HG03521 (cell line): ENCODE measurements at regions not wholly inside any gene's neighbourhood (a gene's known extent, or its start where the extent isn't known, plus 50 kb on each side); places are given as distances from the start of the nearest gene placed in this dataset.
"Not testable (repeated sequence)": the region's sequence is repeated elsewhere in the genome, so short reads cannot be mapped to it uniquely, and the experiment has no call there.

Source experiments
- ATAC-seq: cut with Tn5 transposase; IDR thresholded peaks from one replicate; pipeline ENCODE4 v1.9.1; 2021; ENCODE audit warnings: mild to moderate bottlenecking, moderate library complexity; ENCODE audit not compliant: unreplicated experiment

DNA sequence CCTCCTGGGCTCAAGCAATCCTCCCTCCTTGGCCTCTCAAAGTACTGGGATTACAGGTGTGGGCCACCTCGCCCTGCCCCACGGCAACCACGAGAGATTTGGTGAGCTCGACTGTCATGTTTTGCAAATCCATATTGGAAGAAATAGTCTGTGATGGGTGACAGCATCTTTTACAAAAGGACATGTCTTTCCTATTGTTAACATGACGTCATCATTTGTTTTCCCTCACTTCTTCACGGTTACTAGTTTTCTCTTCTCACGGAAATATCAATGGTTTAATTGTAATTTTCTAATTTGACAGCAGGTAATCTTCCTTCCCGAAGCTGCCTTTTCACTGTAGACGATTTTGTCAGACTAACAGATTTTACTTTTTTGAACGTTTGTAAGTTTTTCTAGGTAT is 110.8 kb upstream of the GREM2 start:
- ATAC-seq = no peak

GRCh38 chr1:240720976-240721375 is 109.0 kb upstream of the GREM2 start:
- no peak for ATAC-seq

DNA sequence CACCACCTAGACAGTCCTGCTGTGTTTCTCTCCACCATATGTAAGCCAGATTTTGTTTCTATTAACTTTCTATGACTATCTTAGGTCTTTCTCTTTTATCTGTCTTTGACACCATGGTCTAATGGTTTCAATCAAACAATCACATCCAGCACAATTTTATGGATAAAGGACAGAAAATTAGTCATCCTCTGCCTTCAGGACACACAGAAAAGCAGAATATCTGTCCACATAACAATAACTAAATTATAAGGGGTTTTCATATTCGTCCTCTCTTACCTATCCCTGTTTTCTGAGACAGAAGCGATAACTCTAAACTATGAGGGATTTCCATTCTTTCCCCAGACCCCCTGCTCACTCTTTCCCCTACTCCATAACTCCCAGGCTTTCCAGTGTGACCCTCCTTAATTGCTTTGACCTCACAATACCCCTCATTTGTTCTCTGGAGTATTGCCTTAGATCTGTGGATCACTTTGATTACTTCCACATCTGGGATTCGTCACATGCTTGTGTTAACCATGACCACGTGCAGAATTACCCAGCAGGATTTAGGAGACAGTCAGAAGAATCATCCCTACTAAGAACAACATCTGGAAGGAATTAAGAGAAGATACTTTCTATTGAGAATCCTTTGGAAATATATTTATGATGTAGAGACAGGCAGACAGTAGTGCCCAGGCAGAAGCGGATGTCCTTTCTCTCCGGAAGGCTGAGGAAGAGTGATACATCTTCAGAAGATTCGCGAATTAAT is 108.2 kb upstream of the GREM2 start:
- no peak for ATAC-seq

- ATAC-seq = not testable (repeated sequence)
These were observed 104.6 kb upstream of the GREM2 start for GRCh38 chr1:240716538-240716937.

DNA sequence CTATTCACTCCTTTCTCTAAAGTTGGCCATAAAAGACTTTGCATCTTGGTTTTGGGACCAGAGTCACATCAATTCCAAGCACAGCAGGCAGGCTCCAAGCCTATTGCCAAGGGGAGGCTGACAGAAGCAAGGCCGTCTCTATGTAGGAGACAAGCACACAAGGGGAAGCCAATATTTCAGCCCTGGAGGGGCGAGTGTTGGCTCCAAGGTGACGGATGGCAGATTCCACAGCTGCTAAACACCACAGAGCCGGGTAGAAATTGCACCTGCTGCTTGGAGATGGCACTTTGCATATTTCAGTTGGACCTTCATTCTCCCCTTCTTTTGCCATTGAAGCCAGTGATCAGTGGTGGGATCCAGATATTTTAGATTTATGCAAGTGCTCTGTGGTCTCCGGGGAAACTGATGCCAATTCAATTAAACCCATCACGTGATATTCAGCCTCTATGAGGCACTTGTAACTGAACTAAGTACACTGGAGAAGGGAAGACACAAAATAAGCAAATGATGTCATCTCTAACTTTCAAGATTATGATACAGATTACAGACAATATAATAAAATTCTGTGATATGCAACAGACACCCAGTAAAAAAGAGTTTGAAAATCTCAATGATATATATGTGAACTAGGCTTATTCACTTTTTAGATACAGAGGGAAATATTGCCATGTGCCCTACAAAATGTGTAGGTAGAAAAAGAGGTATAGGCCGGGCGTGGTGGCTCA is 102.8 kb upstream of the GREM2 start:
- ATAC-seq = no peak

GRCh38 chr1:240712014-240712731 is 100.2 kb upstream of the GREM2 start:
- no peak for ATAC-seq

DNA sequence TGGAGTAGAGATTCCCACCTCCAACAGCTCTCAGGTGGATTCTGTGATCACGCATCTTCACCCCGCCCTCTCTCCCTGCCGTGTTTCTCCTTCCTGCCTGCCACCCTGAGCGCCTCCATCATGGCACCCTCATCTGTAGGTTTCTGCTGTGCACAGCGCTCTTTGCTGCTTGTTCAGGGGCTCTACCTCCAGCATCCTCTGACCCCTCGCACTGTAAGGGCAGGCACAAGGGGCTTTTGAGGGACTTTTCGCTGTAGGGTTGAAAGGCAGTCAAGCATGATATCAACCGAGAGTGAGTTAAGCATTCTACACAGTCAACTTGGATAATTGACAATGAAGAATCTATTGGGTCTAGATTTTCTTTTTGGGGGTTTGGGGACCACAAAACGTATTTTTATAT is 99.1 kb upstream of the GREM2 start:
- ATAC-seq = no peak

GRCh38 chr1:240709676-240710075 is 97.7 kb upstream of the GREM2 start:
- ATAC-seq = no peak

DNA sequence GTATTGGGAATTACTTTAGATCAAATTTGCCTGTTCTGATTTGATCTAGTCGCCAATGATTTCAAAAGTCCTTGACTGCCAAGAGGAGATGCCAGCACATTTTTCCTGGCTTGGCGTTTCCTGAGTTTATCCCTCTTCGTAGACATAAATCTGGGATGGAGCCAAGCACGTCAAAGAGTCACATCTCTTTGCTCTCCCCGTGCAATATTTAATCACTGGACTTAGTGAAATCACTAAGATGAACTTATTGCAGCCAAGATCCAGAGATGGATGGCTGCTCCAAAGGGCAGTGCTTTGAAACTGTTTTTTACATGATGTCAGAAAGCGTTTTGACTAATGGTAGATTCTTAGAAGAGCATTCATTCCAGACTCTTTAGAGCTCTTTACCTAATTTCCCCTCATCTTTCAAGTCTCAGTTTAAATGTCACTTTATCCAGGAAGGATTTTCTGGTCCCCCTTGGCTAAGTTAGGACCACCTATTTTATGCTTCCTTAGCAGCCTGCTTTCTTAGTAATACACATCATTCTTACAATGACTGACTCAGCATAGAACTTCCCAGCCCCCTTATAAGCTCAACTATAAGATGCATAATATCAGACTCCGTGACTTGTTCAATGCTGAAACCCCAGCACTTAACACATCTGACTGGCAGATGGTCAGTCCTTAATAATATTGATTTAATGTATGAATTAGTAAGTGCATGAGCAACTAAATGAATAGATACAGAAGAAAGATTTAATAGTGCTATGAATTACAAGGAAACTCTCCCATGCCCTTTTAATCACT is 94.4 kb upstream of the GREM2 start:
- ATAC-seq = no peak

- ATAC-seq = no peak
These were observed 93.6 kb upstream of the GREM2 start for GRCh38 chr1:240705579-240705978.

- no peak for ATAC-seq
These were observed 89.5 kb upstream of the GREM2 start for GRCh38 chr1:240701412-240701811.

GRCh38 chr1:240695416-240695815 is 83.5 kb upstream of the GREM2 start:
- no peak for ATAC-seq

DNA sequence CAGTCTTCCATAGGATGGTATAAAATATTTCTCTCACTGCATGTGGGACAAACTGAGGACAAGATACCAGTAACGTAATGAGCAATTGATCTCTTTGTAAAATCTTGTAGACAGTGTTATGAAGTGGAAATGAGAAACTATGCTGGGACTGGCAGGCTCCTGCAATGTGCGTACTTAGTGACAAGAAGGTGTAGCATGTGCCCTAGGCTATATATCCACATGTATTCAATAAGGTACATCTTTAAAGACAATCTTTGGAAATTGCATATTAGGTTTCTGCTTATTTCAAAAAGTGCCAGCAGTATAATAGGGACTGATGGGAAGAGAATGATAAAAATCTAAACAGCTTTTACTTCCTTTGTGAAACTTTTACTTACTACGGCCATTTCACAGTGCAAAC is 81.9 kb upstream of the GREM2 start:
- no peak for ATAC-seq

- no peak for ATAC-seq
These were observed 81.1 kb upstream of the GREM2 start for GRCh38 chr1:240693036-240693435.

DNA sequence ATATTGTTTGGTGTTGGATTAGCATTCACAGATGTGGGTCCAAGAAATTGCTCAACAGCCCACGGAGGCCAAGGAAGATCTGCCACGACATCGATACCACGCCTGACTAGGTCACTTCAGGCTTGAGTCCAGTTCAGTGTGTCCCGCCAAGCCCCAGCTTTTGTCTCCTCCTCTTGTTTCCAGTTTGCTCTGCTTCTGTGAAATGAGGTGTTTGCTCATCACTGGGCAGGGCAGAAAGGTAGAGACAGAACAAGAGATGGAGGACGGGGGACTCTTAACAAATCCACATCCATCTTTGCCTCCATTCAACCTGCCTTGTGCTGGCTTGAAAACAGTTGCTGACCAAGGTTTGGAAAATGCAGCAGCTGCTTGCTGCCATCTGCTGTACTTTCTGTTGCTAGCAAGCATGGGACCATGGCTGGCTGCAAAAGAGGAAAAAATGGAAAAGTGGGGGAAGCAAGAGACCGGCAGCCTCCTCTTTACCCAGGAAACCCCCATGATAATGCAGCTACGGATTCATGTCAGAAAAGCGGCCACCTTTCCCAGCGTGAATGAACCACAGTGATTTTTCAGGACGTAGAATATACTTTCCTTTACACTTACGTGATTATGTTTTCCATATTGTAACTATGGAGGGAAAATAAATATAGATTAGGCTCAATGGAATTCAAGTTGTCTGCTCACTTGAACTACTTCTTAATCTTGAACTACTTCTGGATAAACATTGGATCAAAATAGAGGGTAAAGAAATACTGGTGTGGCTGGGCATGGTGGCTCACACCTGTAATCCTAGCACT is 80.2 kb upstream of the GREM2 start:
- ATAC-seq = no peak

DNA sequence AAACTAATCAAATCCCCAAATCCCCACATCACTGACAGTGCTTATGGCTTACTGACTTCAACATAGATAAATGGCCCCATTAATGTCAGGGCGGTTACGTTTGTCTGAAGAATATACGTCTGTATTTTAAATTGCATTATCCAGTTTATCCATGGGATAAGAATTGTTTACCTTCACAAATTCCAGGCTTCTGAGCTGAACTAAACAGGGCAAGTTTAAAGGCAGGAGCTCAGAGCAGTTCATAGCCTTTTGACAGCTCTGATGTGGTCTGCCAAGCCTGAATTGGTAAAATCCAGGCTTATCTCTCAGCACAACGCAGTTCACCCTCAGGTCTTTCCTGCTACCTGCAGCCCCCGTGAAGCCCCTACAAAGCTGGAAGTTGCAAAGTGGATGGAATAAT is 79.5 kb upstream of the GREM2 start:
- no peak for ATAC-seq

DNA sequence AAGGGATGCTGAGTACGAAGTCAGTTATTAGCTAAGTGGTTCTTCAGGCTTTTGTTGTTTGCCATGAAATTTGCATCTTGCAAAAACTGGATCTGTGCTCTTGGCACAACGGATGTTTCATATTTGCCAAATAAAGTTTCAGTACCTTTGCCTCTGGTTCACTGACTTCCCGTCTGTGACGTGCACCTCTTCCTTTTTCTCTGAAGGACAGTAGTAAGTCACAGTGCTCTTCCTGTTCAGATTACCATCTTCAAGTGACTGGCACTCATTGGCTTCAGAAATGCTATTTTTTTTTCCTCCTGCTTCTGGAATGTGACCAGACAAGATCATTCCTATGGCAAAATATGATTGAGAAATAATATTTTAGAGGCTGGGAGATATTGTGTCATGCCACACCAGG is 75.9 kb upstream of the GREM2 start:
- peak; percentile 61 for ATAC-seq

DNA sequence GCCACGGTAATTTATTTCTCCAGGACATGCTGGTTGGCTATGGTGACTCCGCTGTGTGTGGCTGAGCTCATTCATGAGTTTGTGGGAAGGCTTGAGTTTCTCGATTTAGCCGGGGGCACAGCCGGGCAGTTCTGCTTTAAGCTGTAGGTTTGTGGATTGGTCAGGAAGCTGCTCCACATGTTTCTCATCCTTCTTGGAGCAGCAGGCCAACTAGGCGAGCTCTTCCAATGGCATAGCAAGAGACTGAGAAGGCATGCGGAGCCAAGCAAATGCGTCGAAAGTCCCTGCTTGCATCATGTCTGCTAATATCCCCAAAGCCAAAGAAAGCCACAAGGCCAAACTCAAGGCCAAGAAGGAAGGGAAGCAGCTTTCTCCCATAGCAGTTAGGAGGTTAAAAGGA is 71.6 kb upstream of the GREM2 start:
- no peak for ATAC-seq

- ATAC-seq = no peak
These were observed 70.9 kb upstream of the GREM2 start for GRCh38 chr1:240682859-240683242.

- ATAC-seq = no peak
These were observed 70.4 kb upstream of the GREM2 start for GRCh38 chr1:240682166-240682858.
